Prostate gland (tissue), 1 donor: ENCODE measurements at regions not wholly inside any gene's neighbourhood (a gene's known extent, or its start where the extent isn't known, plus 50 kb on each side); places are given as distances from the start of the nearest gene placed in this dataset.

Experiments
- POLR2A ChIP-seq: fragments of 450-650 bp; IDR thresholded peaks from one replicate; pipeline ENCODE4 v1.6.1; 2016; ENCODE audit warnings: antibody characterized with exemption, mild to moderate bottlenecking
- POLR2AphosphoS5 ChIP-seq: sonication (generic); formaldehyde crosslinking; IDR thresholded peaks from one replicate; pipeline ENCODE4 v1.6.1; 2017; ENCODE audit warnings: antibody characterized with exemption

DNA sequence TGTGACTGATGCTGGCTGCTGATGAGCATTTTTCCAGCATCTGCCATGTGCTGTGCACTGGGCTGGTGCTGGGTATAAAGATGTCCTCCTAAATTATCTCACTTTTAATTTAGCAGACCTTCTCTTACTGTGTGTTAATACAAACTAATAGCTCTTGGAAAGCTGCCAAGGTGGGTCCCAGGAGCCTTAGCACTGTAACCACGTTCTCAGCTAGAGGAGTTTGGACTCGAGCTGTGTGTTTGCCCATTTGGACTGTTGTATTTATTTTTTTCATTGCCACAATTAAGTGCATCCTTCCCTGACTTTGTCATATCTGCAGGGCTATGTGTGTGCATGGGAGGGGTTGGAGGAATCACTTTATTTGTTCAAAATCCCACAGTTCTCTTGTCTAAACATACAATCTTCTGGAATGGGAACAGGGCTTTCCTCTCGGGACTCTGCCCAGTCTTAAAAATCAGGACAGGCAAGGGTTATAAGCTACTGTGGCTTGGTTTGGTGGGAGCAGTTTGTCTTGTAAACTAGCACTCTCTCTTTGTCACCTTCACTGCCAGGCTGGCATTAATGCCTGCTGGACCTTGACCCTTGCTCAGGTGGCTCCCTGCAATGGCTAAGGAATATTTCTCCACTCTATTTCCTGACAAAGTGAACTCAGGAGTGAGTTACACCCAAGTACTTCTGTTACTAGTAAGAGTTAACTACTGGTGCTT lies 129.7 kb upstream of the MGAT5 start:
- TF ChIP-seq POLR2AphosphoS5 (no peak), POLR2A (no peak)
